ENCODE measurements at regions not wholly inside any gene's neighbourhood (a gene's known extent, or its start where the extent isn't known, plus 50 kb on each side); places are given as distances from the start of the nearest gene placed in this dataset.

DNA sequence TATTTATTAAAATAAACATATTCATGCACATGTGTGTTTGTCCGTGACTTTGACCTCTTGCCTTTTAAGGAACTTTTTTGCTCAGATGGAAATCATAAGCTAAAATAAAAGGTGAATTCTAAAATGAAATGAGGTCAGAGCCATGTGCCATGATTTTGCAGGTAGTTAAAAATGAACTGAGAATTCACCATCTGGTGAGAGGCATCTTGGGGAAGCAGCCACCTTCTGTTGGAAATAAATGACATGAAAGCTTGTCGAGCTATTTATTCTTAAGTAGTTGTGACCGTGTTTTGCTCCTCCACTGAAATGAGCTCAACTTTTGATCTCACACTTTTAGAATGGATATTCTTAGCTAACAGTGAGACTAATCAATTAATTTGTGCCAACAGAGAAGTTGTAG, 56.8 kb upstream of the CNOT2 start:
- H3K36me3 ChIP-seq (ENCODE audit: control insufficient read depth, insufficient read depth, low read length), result no peaks in the 10 kb centered on the region
- no peaks in the 10 kb centered on the region for H3K9me3 ChIP-seq (ENCODE audit: control insufficient read depth, low read depth, low read length)
- no peaks in the 10 kb centered on the region for H3K27me3 ChIP-seq (ENCODE audit: control insufficient read depth, insufficient read depth, low read length)
- no CpG with 5 or more reads among the region's 3 CpGs for WGBS (ENCODE audit: insufficient coverage, low lambda C conversion rate)
- H3K27ac ChIP-seq (ENCODE audit: low read length), result no peak overlapping the region
- H3K4me1 ChIP-seq (ENCODE audit: control insufficient read depth, insufficient read depth, low read length), result no peaks in the 10 kb centered on the region
- no peak for DNase-seq
- H3K4me3 ChIP-seq (ENCODE audit: low read length), result no peak overlapping the region

DNA sequence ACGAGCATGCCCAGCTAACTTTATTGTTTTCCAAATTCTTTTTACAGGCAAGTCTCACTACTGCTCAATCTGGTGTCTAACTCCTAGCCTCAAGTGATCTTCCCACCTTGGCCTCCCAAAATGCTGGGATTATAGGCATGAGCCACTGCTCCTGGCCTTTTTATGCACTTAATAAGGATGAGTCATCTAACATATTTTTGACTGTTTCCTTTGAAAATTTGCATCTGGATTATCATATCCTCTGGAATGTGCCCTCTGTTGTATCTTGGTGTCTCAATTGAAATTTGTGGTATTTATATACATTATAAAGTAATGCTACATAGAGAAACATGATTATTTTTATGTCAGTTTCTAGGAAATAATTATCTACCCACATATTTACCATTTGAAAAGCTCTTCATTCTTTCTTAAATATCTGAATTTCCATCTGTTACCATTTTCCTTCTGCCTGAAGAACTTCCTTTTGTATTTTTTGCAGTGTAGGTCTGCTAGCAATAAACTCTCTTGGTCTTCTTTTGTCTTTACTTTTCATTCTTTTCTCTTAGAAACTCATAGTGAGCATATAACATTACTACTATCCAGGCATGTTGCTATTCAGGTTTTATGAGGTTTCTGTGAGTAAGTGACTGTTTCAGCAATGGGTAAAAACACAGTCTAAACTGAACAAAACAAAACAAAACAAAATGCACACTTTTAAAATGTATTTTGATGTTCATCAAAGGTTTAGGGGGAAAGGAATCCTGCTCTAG, 52.8 kb upstream of the CNOT2 start:
- WGBS (ENCODE audit: insufficient coverage, low lambda C conversion rate), result no CpG with 5 or more reads among the region's 1 CpG

More for the DNA sequence above, 52.8 kb upstream of the CNOT2 start:
- Histone ChIP-seq H3K27me3 (ENCODE audit: control insufficient read depth, insufficient read depth, low read length) (no peaks in the 10 kb centered on the region), H3K9me3 (ENCODE audit: control insufficient read depth, low read depth, low read length) (no peaks in the 10 kb centered on the region), H3K27ac (ENCODE audit: low read length) (no peak overlapping the region), H3K36me3 (ENCODE audit: control insufficient read depth, insufficient read depth, low read length) (no peaks in the 10 kb centered on the region), H3K4me1 (ENCODE audit: control insufficient read depth, insufficient read depth, low read length) (no peaks in the 10 kb centered on the region), H3K4me3 (ENCODE audit: low read length) (no peak overlapping the region)
- DNase-seq, result no peak
